A549 (cell line): ENCODE measurements at regions not wholly inside any gene's neighbourhood (a gene's known extent, or its start where the extent isn't known, plus 50 kb on each side); places are given as distances from the start of the nearest gene placed in this dataset.
"Not testable (repeated sequence)": the region's sequence is repeated elsewhere in the genome, so short reads cannot be mapped to it uniquely, and the experiment has no call there.

Experiments used
- MAZ ChIP-seq: fragments of 150-350 bp; IDR thresholded peaks from 2 replicates; pipeline ENCODE4 v1.6.1; 2014; ENCODE audit warnings: antibody characterized with exemption, low read depth, low read length, borderline replicate concordance
- POLR2A ChIP-seq: IDR thresholded peaks from 2 replicates; pipeline ENCODE4 v1.6.1; 2012; ENCODE audit warnings: mild to moderate bottlenecking, low read length
- TF ChIP-seq, protein P1 (sequence below): fragments of >200 bp; sonication (Bioruptor Twin); formaldehyde crosslinking; IDR thresholded peaks from 3 replicates; pipeline ENCODE4 v1.5.1; 2016

DNA sequence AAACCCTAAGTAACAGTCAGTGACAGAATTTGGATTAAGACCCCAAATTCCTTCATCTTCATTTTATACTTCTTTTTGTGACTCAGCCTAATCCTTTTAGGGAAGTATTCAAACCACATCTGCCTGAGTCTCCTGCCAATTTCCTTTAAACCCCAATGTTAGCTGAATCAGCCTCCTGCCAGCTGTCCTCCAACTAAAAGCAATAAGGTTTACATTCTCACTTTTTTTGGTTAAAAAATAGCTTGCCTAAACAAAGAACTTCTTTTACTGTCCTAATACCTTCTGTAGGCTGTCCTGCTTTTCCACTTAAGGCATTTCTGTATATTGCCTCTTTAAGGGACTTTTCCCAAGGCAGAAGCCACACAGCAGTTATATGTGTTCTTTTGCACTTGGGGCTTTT is 344.2 kb downstream of the SRGAP2C start:
- TF ChIP-seq POLR2A, MAZ: not testable (repeated sequence)
- TF ChIP-seq, protein P1, sequence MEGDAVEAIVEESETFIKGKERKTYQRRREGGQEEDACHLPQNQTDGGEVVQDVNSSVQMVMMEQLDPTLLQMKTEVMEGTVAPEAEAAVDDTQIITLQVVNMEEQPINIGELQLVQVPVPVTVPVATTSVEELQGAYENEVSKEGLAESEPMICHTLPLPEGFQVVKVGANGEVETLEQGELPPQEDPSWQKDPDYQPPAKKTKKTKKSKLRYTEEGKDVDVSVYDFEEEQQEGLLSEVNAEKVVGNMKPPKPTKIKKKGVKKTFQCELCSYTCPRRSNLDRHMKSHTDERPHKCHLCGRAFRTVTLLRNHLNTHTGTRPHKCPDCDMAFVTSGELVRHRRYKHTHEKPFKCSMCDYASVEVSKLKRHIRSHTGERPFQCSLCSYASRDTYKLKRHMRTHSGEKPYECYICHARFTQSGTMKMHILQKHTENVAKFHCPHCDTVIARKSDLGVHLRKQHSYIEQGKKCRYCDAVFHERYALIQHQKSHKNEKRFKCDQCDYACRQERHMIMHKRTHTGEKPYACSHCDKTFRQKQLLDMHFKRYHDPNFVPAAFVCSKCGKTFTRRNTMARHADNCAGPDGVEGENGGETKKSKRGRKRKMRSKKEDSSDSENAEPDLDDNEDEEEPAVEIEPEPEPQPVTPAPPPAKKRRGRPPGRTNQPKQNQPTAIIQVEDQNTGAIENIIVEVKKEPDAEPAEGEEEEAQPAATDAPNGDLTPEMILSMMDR, result not testable (repeated sequence)
